Neural progenitor cell (in vitro differentiated cells): ENCODE measurements at regions not wholly inside any gene's neighbourhood (a gene's known extent, or its start where the extent isn't known, plus 50 kb on each side); places are given as distances from the start of the nearest gene placed in this dataset.

Experiments used
- DNase-seq: peaks from one replicate; pipeline ENCODE4 v3.0.0-alpha.2; 2016; ENCODE audit warnings: low spot score
- H2AFZ ChIP-seq: fragments of 200-600 bp; sonication (generic); replicated peaks from 2 replicates; pipeline ENCODE4 v1.6.1; 2016; ENCODE audit warnings: antibody characterized with exemption
- H3F3A ChIP-seq: fragments of 200-600 bp; sonication (generic); 2 replicates; pipeline ENCODE4 v1.6.1; 2016; ENCODE audit warnings: antibody characterized with exemption, low read depth
- H3K27ac ChIP-seq: fragments of 200-600 bp; sonication (generic); 2 replicates; pipeline ENCODE4 v1.5.1; 2016; ENCODE audit warnings: mild to moderate bottlenecking
- H3K27me3 ChIP-seq: fragments of 200-600 bp; sonication (generic); 2 replicates; pipeline ENCODE4 v1.6.1; 2016; ENCODE audit warnings: mild to moderate bottlenecking, moderate library complexity
- H3K36me3 ChIP-seq: fragments of 200-600 bp; sonication (generic); 2 replicates; pipeline ENCODE4 v1.5.1; 2016
- H3K4me1 ChIP-seq: fragments of 200-600 bp; sonication (generic); 2 replicates; pipeline ENCODE4 v1.6.1; 2016; ENCODE audit warnings: mixed run types
- H3K4me2 ChIP-seq: fragments of 200-600 bp; sonication (generic); 2 replicates; pipeline ENCODE4 v1.6.1; 2016
- H3K4me3 ChIP-seq: fragments of 200-600 bp; sonication (generic); 2 replicates; pipeline ENCODE4 v1.5.1; 2016
- H3K79me2 ChIP-seq: fragments of 200-600 bp; sonication (generic); 2 replicates; pipeline ENCODE4 v1.6.1; 2016; ENCODE audit warnings: low read depth
- H3K9ac ChIP-seq: fragments of 200-600 bp; sonication (generic); 2 replicates; pipeline ENCODE4 v1.6.1; 2016
- H3K9me3 ChIP-seq: fragments of 200-600 bp; sonication (generic); 2 replicates; pipeline ENCODE4 v1.5.1; 2016; ENCODE audit warnings: low read depth
- H4K20me1 ChIP-seq: fragments of 200-600 bp; sonication (generic); 2 replicates; pipeline ENCODE4 v1.6.1; 2016; ENCODE audit warnings: low read depth
- H3K27ac Mint-ChIP-seq: 3 replicates; pipeline ENCODE4 v1.8.0; 2021; ENCODE audit warnings: mixed read lengths
- H3K27me3 Mint-ChIP-seq: 2 replicates; pipeline ENCODE4 v1.8.0; 2022; ENCODE audit warnings: low read depth, mild to moderate bottlenecking, inconsistent platforms, moderate library complexity, mixed read lengths; ENCODE audit not compliant: insufficient read depth
- H3K36me3 Mint-ChIP-seq: 3 replicates; pipeline ENCODE4 v1.8.0; 2021; ENCODE audit warnings: mixed read lengths
- H3K4me1 Mint-ChIP-seq: 3 replicates; pipeline ENCODE4 v1.8.0; 2021; ENCODE audit warnings: mixed read lengths
- H3K4me3 Mint-ChIP-seq: 3 replicates; pipeline ENCODE4 v1.8.0; 2021; ENCODE audit warnings: mild to moderate bottlenecking, moderate library complexity, mixed read lengths
- H3K9me3 Mint-ChIP-seq: 3 replicates; pipeline ENCODE4 v1.8.0; 2020; ENCODE audit warnings: mixed read lengths
- EZH2 ChIP-seq: fragments of 200-600 bp; sonication (generic); IDR thresholded peaks from 2 replicates; pipeline ENCODE4 v1.6.1; 2017; ENCODE audit warnings: antibody characterized with exemption, mild to moderate bottlenecking, moderate library complexity
- EZH2phosphoT487 ChIP-seq: fragments of 200-600 bp; sonication (generic); IDR thresholded peaks from 2 replicates; pipeline ENCODE4 v1.6.1; 2017; ENCODE audit warnings: antibody characterized with exemption
- TF ChIP-seq, protein P1 (sequence below): fragments of 200-600 bp; sonication (generic); IDR thresholded peaks from 2 replicates; pipeline ENCODE4 v1.5.1; 2017; ENCODE audit warnings: antibody characterized with exemption, mild to moderate bottlenecking

DNA sequence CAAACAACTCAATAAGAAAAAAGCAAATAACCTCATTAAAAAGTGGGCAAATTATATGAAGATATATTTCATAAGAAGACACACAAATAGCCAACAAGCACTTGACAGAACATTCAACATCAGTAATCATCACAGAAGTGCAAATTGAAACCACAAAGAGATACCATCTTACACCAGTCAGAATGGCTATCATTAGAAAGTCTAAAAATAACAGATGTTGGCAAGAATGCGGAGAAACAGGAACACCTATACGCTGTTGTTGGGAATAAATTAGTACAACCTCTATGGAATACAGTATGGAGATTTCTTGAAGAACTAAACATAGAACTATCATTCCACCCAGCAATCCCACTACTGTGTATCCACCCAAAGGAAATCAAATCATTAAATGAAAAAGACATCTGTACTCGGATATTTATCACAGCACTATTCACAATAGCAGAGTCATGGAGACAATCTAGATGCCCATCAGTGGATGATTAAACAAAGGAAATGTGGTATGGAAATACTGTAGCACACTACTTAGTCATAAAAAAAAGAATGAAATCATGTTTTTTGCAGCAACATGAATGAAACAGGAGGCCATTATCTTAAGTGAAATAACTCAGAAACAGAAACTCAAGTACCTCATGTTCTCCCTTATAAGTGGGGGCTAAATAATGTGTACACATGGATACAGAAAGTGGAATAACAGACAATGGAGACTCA, 106.8 kb upstream of the FST start:
- no peaks in the 10 kb centered on the region for H3K27me3 Mint-ChIP-seq
- no peak overlapping the region for H3K27ac Mint-ChIP-seq
- no peak overlapping the region for H2AFZ ChIP-seq
- no peaks in the 10 kb centered on the region for H3K9me3 ChIP-seq
- H3K4me1 Mint-ChIP-seq = peaks cover 4% of the 10 kb centered on the region
- no peaks in the 10 kb centered on the region for H3K36me3 Mint-ChIP-seq
- H3K27me3 ChIP-seq = no peaks in the 10 kb centered on the region
- no peaks in the 10 kb centered on the region for H3K4me1 ChIP-seq
- no peak overlapping the region for H3K9ac ChIP-seq
- no peaks in the 10 kb centered on the region for H4K20me1 ChIP-seq
- H3K4me3 ChIP-seq = no peak overlapping the region
- no peaks in the 10 kb centered on the region for H3K36me3 ChIP-seq
- H3K4me2 ChIP-seq = no peak overlapping the region
- no peak overlapping the region for H3K27ac ChIP-seq
- no peak for DNase-seq
- H3K4me3 Mint-ChIP-seq = no peak overlapping the region
- TF ChIP-seq, protein P1, sequence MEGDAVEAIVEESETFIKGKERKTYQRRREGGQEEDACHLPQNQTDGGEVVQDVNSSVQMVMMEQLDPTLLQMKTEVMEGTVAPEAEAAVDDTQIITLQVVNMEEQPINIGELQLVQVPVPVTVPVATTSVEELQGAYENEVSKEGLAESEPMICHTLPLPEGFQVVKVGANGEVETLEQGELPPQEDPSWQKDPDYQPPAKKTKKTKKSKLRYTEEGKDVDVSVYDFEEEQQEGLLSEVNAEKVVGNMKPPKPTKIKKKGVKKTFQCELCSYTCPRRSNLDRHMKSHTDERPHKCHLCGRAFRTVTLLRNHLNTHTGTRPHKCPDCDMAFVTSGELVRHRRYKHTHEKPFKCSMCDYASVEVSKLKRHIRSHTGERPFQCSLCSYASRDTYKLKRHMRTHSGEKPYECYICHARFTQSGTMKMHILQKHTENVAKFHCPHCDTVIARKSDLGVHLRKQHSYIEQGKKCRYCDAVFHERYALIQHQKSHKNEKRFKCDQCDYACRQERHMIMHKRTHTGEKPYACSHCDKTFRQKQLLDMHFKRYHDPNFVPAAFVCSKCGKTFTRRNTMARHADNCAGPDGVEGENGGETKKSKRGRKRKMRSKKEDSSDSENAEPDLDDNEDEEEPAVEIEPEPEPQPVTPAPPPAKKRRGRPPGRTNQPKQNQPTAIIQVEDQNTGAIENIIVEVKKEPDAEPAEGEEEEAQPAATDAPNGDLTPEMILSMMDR = no peak
- TF ChIP-seq EZH2phosphoT487 = no peak
- TF ChIP-seq EZH2 = no peak
- H3K9me3 Mint-ChIP-seq = no peaks in the 10 kb centered on the region
- H3K79me2 ChIP-seq = no peaks in the 10 kb centered on the region
- H3F3A ChIP-seq = no peaks in the 10 kb centered on the region

DNA sequence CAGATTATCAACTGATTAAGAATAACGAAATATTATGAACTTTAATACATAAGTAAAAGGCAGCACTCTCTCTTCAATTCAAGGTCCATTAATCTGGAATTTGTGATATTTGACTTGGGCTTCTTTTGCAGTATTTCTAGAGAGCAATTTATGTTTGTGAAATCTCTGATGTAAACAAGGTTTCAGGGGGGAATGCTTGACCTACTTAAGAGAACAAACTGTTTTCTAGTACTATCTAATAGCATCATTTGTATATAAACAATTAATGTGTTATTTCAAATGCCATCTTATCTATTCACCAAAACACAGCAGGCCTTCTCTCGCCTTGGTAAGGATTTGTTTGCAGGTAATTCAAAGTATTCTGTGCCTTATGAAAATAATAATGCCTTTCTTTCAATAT, 103.6 kb upstream of the FST start:
- Mint-ChIP-seq H3K4me3 (no peak overlapping the region), H3K9me3 (no peaks in the 10 kb centered on the region), H3K27ac (no peak overlapping the region), H3K4me1 (no peaks in the 10 kb centered on the region), H3K27me3 (no peaks in the 10 kb centered on the region), H3K36me3 (no peaks in the 10 kb centered on the region)
- Histone ChIP-seq H2AFZ (no peak overlapping the region), H3K27me3 (no peaks in the 10 kb centered on the region), H3K9me3 (no peaks in the 10 kb centered on the region), H3K79me2 (no peaks in the 10 kb centered on the region), H3K4me1 (no peaks in the 10 kb centered on the region), H3K27ac (no peak overlapping the region), H3K36me3 (no peaks in the 10 kb centered on the region), H3K9ac (no peak overlapping the region), H3K4me2 (no peak overlapping the region), H4K20me1 (no peaks in the 10 kb centered on the region), H3F3A (no peaks in the 10 kb centered on the region), H3K4me3 (no peak overlapping the region)
- no peak for TF ChIP-seq EZH2phosphoT487
- no peak for TF ChIP-seq EZH2
- TF ChIP-seq, protein P1 = no peak
- DNase-seq = no peak

DNA sequence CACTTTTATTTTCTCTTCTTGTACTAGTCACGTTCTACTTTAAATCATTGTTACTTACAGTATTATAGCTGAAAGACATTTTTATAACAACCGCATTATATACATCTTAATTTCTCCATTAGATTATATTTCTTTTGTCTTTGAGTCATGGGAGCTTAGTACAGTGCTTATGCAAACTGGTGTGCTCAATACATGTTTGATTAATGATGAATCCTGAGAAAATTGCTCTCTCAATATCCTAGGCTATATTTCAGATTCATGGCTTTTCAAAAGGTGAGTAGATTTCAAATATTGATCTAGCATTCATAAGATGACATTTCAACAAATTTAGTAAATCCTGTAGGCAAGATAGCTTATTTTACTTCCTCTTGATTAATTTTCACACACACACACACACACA, 102.2 kb upstream of the FST start:
- H3K9ac ChIP-seq = no peak overlapping the region
- no peak overlapping the region for H3K4me3 ChIP-seq
- no peaks in the 10 kb centered on the region for H3K27me3 ChIP-seq
- H3K4me1 ChIP-seq = no peaks in the 10 kb centered on the region
- TF ChIP-seq EZH2 (no peak), EZH2phosphoT487 (no peak)
- TF ChIP-seq, protein P1 = no peak
- no peak overlapping the region for H3K4me2 ChIP-seq
- no peaks in the 10 kb centered on the region for H3K9me3 ChIP-seq
- DNase-seq = no peak
- no peaks in the 10 kb centered on the region for H3K36me3 ChIP-seq
- no peak overlapping the region for H3K27ac ChIP-seq
- no peaks in the 10 kb centered on the region for H3K36me3 Mint-ChIP-seq
- no peaks in the 10 kb centered on the region for H3K9me3 Mint-ChIP-seq
- H4K20me1 ChIP-seq = no peaks in the 10 kb centered on the region
- H3K4me1 Mint-ChIP-seq = no peaks in the 10 kb centered on the region
- H3K27ac Mint-ChIP-seq = no peak overlapping the region
- H2AFZ ChIP-seq = no peak overlapping the region
- H3K4me3 Mint-ChIP-seq = no peak overlapping the region
- H3F3A ChIP-seq = no peaks in the 10 kb centered on the region
- H3K27me3 Mint-ChIP-seq = no peaks in the 10 kb centered on the region
- no peaks in the 10 kb centered on the region for H3K79me2 ChIP-seq
